Middle frontal gyrus (tissue), 1 donor: ENCODE measurements at regions not wholly inside any gene's neighbourhood (a gene's known extent, or its start where the extent isn't known, plus 50 kb on each side); places are given as distances from the start of the nearest gene placed in this dataset.
"Not testable (repeated sequence)": the region's sequence is repeated elsewhere in the genome, so short reads cannot be mapped to it uniquely, and the experiment has no call there.

ENCODE experiments used
- DNase-seq: peaks from one replicate; pipeline ENCODE4 v3.0.0-alpha.2; 2015; ENCODE audit warnings: low spot score; ENCODE audit errors: extremely low spot score

DNA sequence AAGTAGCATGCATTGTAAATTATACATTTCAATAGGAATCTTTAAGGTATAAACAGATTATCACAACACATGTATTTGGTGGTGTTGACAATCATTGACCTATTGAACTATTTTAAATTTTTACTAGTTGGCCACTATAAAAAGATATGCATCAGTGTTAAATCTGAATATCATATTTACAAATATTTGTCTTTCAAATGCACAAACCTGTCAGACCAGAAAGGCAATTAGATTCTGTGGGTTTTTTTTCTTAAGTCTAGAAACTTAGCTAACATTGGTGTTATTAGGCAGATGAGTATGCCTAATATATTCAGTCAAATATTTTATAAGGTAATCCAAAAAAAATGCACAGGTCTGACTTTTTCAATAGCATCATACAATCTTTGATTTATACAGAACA lies 241.4 kb upstream of the DGKB start:
- no peak for DNase-seq

DNA sequence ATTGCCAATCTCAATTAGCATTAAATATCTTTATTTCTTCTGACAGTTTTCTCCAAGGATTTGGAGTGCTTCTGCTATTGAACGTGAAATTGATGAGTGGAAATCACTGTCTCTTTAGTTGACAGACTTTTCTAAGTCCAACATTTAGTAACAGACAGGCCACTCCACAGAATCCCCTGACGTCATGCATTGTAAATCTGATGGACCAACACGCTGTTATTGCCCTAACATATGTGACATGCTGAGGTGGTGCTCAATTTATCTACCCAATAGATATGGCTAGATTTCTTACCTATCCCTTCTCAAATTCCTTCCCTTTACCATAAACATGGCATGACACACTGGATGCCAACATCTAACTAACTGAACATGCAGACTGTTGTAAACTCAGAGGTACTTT lies 240.6 kb upstream of the DGKB start:
- DNase-seq, result no peak

DNA sequence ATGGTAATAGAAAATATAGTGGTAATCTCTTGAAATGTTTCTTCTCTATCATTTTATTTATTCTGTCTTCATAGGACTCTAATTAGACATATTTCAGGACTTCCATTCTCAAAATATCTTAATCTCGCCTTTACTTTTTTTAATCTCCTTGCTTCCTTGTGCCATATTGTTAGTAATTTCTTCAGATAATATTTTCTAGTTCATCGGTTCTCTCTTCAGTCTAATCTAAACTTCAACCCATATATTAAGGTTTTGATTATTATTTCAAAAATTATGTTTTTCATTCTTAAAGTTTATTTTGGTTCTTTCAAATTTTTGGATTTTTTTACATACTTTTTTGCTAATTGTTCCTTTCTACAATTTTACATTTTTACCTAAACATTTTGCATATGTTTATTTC lies 237.9 kb upstream of the DGKB start:
- no peak for DNase-seq

DNA sequence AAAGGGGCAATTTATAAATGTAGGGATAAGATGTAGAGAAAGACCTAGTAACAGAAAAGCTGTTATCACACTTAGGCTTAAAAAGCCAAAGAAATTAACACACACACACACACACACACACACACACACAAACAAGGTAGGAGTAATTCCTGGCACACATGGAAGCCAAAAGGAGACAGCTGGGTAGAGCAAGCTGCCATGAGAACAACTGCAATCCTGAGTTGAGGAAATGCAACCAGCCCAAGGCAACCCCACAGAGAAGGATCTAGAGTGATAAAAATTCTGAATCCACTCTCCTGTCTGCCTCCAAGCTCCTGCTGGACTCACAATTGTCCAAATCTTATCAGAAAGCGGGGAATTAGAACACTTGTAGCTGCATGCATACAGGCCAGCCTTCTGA lies 229.1 kb upstream of the DGKB start:
- no peak for DNase-seq

DNA sequence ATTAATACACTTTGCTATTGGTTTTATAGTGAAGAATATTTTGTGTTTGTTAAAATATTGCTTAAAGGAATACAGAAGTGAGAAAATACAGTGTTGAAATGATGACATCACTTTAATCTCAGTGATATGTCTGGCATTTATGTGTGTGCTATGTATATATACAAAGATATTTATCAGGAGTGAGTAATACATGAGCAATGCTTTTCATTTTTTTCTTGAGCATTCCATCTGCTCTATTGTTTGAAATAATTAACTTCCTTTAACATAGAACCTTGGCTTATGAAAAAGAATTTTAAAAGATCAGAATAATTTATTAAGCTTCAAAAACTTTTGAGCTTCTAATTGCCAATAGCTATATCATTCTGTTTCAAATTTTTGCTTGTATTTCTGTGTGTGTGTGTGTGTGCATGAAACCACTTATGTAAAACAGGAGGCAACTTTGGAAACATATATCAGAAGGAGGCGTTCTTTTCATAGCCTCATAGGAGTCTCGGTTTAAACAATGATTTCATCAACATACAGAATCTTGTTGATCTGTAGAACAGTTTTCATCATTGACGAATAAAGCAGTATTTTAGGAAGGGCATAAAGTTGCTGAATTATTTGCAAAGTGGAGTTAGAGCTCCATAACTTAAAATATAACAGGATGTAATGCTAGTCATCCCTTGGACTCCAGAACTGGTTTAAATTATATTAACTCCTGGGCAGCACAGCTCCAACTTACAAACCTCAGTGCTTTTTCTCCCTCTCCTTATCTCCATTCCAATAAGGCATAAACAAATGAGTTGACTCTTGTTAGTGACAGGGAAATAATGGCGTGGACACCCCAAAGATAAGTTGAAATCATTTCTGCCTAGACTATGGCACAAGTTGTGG lies 228.4 kb upstream of the DGKB start:
- DNase-seq, result no peak

DNA sequence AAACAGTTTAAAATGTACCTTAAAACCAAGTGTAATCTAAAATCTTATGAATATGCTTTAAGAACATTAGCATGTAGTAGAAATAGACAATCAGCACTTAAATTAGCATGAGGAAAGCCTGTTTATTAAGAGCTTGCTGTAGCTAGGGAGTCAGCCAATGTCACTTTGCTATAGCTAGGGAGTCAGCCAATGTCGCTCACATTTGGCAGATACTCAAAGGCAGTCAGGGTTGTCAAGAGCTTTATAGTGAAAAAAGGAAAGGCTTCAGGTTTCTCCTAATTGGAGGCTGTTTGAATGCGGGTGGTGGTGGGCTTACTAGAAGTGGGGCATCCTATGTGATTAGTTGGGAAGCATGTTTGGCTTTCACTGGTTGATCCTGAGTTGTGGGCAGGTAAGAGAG lies 226.2 kb upstream of the DGKB start:
- no peak for DNase-seq

DNA sequence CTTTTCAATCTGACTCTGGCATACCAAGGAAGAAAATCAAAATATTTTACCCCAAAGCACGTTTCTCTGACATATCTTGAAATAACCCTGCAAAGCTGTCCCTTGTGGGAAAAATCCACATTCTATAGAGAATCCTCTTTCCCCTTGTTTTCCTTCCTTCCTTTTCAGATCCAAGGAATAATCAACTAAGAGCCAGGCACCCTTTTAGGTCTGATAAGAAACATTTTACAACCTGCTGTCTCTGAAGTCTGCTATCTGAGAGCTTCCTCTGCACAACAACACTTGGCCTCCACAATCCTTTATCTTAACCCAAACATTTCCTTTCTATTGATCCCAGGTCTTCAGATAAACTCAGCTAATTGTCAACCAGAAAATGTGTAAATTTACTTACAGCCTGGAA lies 224.1 kb upstream of the DGKB start:
- not testable (repeated sequence) for DNase-seq

DNA sequence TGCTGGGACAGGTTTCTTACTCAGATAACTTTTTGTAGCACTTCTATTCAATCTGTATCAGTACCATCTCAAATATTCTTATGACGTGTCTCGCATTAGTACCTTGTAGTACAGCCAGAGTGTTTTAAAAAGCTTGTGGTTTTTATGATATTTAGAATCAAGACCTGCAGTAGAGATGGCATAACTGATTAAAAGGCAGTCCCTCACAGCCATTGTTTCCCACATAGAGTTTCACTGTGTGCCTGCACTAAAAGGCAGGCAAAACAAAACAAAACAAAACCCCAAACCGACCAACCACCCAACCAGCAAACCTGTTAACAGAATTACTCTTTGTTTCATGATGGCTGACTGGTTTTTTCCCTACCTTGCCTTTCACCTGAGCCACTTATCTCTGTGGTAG lies 221.3 kb upstream of the DGKB start:
- no peak for DNase-seq

DNA sequence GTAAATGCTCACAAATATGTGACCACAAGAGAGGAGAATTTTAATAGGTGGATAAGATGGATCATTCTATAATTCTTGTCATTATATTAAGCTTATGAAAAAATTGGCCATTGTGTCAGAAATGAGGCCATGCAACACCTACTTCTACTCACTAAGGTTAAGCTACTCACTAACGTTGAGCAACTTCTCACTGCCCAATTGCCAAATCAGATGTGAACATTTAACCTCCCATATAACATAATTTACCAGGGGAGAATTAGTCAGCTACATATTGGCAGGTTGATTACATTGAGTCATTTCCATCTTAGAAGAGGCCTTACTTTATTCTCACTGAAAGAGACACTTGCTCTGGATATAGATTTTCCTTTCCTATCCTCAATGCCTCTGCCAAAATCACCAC lies 211.2 kb upstream of the DGKB start:
- DNase-seq, result no peak

DNA sequence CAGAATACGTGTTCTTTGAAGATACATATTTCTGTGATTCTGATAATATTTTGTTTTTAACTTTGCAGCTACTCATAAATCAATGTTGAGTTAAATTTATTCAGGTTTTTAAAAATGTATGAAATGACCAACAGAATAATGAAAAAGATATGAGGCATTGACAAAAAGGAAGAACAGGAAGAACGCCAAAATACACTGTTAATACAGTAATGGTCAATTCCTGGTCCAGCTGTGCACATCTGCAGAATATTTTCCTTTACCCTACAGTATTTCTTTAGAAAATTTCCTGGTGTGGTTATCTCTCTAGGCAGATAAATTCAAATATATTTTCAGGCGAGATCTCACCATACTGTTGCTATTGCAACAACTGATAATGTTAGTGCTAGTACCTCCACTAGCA lies 203.2 kb upstream of the DGKB start:
- DNase-seq, result no peak

DNA sequence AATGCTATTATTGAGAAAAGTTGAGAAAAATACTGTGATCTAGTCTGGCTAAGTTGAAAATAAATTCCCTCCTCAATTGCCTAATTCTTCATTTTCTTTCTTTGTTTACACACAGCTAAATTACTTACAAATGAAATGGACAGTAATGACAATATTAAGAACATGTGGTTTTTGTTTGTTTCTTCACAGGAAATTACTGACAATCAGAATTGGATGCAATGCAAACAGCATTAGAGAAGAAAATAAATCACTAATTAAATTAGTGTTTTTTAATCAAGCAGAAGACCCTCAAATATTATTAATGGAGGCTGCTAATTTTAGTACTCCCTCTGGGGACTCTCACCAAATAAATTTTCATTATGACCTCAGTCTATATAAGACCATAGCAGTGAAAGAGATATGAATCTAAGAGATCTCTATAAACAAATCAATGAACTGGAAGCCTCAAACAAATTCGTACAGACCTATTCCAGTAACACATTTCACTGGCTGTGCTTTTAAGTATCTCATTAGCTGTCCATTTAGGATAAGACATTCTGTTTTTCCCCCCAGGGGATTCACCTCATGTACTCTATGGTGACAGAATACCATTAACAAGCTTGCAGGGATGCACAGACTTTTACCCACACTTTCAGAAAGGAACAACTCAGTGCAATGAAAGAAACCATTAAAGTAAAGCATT lies 202.0 kb upstream of the DGKB start:
- DNase-seq, result no peak

DNA sequence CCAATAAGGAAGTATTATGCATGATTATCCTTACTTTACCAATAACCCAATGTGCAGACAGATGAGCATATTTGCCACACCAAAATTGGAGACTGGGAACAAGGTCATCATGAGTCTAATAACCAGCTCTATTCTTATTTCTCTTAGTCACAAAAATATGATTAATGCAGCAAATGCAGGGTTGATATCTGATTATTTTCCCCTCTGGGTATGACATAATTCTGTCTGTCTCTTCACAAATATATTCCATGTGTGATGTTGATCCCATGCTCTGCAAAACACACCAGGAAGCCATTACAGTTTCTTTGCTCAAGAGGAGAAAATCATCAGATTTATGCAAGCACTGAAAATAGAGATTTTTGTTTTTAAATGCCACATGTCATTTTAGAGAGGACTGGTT lies 196.5 kb upstream of the DGKB start:
- no peak for DNase-seq

DNA sequence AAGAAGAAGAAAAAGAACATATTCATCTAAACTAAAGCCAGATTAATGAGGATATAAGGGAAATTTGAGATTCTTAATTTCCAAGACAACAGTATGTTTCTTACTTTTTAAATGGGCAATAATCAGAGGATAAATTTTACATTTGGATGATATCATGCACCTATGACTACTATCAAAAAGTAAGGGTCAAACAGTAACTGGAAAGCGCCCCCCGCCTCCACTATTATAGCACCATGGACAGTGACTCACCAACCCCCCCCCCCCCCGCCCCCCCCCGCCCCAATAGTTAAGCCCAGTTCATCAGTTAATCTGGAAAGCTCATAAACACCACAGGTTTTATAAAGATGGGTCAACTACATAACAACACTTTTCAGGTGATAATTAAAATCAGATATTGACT lies 194.3 kb upstream of the DGKB start:
- DNase-seq, result no peak

DNA sequence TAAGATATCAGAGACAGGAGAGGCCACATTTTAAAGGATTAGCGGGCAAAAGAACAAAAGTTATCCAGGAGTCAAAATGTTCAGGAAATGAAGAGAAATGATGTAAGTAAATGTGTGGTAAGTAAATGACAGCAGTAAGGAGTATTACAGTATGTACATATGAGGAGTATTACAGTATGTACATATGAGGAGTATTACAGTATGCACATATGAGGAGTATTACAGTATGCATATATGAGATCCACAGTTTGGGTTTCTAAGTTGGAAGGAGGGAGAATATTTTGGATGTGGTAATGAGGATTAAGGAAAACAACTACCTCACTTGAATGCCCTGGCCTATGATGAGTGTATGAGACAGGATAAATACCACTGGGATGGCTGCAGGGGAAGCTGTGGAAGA lies 192.4 kb upstream of the DGKB start:
- DNase-seq, result no peak

DNA sequence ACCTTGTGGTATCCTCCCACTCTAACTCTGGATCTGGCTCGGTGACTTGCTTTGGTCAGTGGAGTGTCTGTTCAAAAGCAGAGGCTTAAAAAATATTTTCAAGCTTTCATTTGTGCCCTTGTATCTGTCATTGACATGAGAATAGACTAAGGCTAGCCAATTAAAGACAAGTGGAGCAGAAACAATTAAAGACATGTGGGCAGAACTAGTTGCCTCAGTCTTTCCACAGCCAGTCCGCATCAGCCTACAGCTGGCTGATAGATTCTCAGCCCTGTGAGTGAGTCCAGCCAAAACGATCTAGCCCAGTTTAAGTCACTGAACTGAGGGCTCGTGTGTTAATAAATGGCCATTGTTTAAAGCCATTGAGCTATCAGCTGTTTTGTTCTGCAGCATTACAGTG lies 185.2 kb upstream of the DGKB start:
- no peak for DNase-seq

DNA sequence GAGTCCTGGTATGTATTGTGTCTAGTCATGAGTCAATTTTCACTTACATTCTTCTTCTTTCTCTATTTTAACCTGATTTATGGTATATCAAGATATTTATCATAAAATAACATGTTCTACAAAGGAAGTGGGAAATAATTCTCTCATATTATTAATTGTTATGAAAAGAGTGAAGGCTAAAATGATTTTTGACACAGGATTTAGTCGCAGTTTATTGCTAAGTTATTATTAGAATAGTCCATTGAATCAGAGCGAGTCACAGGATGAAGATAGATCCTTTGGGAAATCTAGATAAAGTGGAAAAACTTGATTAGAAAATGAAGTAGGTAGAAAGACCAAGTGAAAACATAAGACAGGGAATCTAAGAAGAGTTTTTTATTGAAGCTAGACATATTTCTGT lies 184.3 kb upstream of the DGKB start:
- DNase-seq, result no peak

DNA sequence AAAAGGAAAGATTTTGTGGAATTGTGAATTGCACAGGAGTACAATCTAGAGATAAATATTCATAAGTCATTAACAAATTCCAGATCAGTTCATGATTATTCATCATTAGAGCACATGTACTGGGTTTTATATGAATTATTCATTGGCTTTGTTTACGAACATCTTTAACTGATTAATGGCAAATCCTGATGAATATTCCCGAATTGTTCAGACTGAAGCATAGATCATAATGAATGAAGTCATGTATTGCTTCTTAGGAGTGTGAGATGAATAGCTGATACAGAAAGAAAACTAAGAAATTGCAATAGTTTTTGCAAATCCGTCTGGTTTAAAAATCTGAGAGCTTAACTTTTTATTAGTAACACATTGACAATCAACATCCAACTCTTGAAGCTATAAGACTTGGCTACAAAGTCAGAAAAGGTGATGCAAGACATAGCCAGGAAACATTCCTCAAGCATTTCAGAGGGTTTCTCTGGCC lies 183.6 kb upstream of the DGKB start:
- DNase-seq, result no peak

DNA sequence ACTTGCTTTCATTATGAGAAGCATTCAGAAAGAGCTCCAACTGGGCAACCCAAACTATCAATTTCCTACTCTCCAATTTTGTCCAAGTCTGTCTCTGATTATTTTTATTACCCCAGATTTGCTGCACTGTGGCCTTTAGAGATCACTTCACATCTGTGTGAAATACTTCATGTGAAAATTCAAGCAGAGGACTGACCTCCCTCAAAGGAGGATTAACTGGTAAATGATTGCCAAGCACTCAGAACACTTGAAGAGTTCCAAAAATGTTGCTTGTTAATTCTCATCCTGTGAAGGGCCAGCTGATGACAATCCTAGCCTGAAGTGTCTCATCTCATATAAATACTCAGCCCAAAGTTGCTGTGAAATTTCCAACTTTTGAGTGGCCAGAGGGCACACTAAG lies 182.8 kb upstream of the DGKB start:
- DNase-seq, result no peak

DNA sequence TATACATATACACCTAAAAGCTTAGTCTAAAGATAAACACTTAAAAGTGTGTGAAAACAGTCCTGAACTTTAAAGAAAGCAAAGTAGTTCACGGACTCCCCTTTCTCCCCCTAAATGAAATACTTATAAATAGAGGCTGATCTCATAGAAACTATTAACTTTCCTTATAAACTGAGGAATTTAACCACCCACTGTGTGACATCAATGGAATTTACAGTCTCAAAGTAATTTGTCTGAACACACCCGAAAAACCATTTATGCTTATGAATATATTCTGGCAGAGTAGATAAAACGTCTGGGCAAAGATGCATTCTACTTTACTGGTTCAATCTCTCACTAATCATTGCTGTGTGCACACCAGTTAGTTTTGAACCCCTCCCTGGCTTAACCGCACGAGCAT lies 181.8 kb upstream of the DGKB start:
- no peak for DNase-seq

DNA sequence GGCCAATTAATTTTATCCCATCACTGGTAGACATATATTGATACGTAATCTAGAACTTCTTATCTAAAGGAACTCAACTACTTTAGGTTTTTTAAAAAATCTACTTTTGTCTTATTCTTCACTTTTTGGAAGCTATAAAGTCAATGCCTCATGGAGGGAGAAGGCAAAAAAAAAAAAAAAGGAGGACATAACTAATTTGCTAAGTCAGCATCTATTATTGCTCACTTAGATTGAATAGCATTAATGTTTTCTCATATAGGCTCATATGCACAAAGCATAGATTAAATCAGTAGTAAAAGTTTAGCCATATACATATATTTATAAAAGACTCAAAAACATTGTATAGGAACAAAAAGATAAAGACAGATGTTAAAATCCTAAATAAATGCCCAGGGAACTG lies 179.3 kb upstream of the DGKB start:
- no peak for DNase-seq

DNA sequence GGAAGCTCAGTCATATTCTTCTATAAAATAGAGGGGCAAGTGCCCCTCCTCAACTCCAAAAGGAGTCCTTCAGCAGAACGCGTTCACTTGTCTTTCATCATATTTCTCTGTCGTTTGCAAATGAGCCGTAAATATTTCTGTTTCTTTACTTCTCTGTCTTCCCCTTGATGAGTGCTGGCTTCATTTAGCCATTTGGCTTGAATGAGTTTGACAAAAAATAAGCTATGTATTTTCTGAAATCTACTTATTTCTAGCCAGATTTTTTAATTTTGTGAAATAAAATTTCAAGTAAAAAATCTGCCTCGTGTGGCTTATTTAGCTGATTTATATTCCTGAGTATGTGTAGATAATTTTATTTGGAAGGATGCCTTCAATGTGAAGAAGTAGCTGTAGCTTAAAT lies 170.8 kb upstream of the DGKB start:
- no peak for DNase-seq

DNA sequence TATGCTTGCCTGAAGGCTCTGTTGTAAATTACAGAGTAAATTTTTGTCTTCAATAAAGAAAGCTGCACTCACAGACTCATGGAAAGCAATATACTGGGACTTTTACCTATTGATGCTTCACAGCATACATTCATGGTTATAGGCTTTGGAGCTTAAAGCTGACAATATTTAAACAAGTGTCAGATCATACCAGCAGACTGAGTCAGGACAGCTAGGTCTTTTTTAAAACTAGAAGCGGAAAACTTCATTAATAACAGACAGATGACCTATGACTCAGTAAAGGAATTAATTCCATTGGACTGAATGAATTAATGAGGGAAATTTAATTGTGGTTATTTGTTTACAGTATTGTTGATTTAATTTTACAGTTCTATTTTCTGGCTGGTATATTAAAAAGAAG lies 165.8 kb upstream of the DGKB start:
- no peak for DNase-seq

DNA sequence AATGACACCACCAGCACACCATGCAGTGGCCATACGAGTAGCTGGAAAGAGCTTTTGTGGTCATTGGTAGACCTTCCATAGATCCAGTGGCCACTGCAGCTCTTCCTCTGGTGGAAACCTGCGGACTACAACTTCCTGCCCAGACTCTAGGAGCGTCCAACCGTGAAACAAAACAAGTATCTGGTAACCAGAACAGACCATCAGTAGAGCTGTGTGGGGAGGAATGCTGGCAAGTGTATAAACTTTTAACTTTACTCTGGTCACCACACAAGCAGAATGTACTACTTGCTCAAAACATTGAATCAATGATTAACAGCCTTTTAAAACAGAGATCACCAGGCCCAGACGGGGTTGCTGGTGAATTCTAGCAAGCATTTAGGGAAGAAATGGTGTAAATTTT lies 154.7 kb upstream of the DGKB start:
- no peak for DNase-seq
